Liver (tissue), 8 donors: ENCODE measurements at regions not wholly inside any gene's neighbourhood (a gene's known extent, or its start where the extent isn't known, plus 50 kb on each side); places are given as distances from the start of the nearest gene placed in this dataset.

Experiments used
- DNase-seq: peaks from one replicate; pipeline ENCODE4 v3.0.0-alpha.2; 2017; ENCODE audit warnings: low spot score
- H3K27ac ChIP-seq, 2 donors: one replicate each; pipeline ENCODE4 v1.7.0; 2013; ENCODE audit warnings: inconsistent platforms in 2 of 2, low read length in 2 of 2, control low read depth in 1 of 2, low read depth in 1 of 2, mild to moderate bottlenecking in 1 of 2
- H3K27me3 ChIP-seq, 4 donors: one replicate each; pipeline versions ENCODE4 v1.6.1 to v1.7.0; 2013; ENCODE audit warnings: low read length in 3 of 4, inconsistent platforms in 1 of 4, mild to moderate bottlenecking in 1 of 4, moderate library complexity in 1 of 4; ENCODE audit not compliant: control insufficient read depth in 4 of 4, insufficient read depth in 4 of 4
- H3K36me3 ChIP-seq, 4 donors: one replicate each; pipeline versions ENCODE4 v1.6.1 to v1.7.0; 2013; ENCODE audit warnings: low read length in 3 of 4, mild to moderate bottlenecking in 3 of 4, low read depth in 1 of 4, moderate library complexity in 1 of 4; ENCODE audit not compliant: control insufficient read depth in 4 of 4, insufficient read depth in 3 of 4
- H3K4me1 ChIP-seq, 4 donors: one replicate each; pipeline versions ENCODE4 v1.6.1 to v1.7.0; 2013; ENCODE audit warnings: low read length in 3 of 4, mild to moderate bottlenecking in 3 of 4, moderate library complexity in 1 of 4; ENCODE audit not compliant: control insufficient read depth in 4 of 4, insufficient read depth in 4 of 4
- H3K4me3 ChIP-seq, 3 donors: one replicate each; pipeline versions ENCODE4 v1.6.1 to v1.7.0; 2013; ENCODE audit warnings: low read length in 3 of 3, control low read depth in 1 of 3, low read depth in 1 of 3, mild to moderate bottlenecking in 1 of 3
- H3K9ac ChIP-seq, 2 donors: one replicate each; pipeline ENCODE4 v1.7.0; 2013; ENCODE audit warnings: low read length in 2 of 2, mild to moderate bottlenecking in 2 of 2, moderate library complexity in 2 of 2, control low read depth in 1 of 2, low read depth in 1 of 2
- H3K9me3 ChIP-seq, 4 donors: one replicate each; pipeline versions ENCODE4 v1.6.1 to v1.7.0; 2013; ENCODE audit warnings: low read length in 3 of 4; ENCODE audit not compliant: control insufficient read depth in 4 of 4
- FOXA1 ChIP-seq: IDR thresholded peaks from 2 replicates; pipeline ENCODE4 v1.6.1; 2016; ENCODE audit warnings: antibody characterized with exemption
- GABPA ChIP-seq, 2 donors: IDR thresholded peaks in 1 of 2; conservative IDR thresholded peaks in 1 of 2; 2 replicates each; pipeline ENCODE4 v1.6.1; 2016; ENCODE audit warnings: antibody characterized with exemption in 2 of 2, mild to moderate bottlenecking in 1 of 2, moderate library complexity in 1 of 2
- HNF4G ChIP-seq: IDR thresholded peaks from 2 replicates; pipeline ENCODE4 v1.6.1; 2016; ENCODE audit warnings: antibody characterized with exemption
- JUND ChIP-seq, 2 donors: IDR thresholded peaks; 2 replicates each; pipeline ENCODE4 v1.6.1; 2016; ENCODE audit warnings: antibody characterized with exemption in 2 of 2
- MAX ChIP-seq: IDR thresholded peaks from 2 replicates; pipeline ENCODE4 v1.6.1; 2016; ENCODE audit warnings: antibody characterized with exemption
- NR2F2 ChIP-seq: IDR thresholded peaks from 2 replicates; pipeline ENCODE4 v1.6.1; 2016; ENCODE audit warnings: antibody characterized with exemption
- RAD21 ChIP-seq, 2 donors: IDR thresholded peaks; 2 replicates each; pipeline ENCODE4 v1.6.1; 2016; ENCODE audit warnings: antibody characterized with exemption in 2 of 2, mild to moderate bottlenecking in 2 of 2
- REST ChIP-seq: IDR thresholded peaks from 2 replicates; pipeline ENCODE4 v1.6.1; 2016; ENCODE audit warnings: antibody characterized with exemption, mild to moderate bottlenecking
- RXRA ChIP-seq, 2 donors: IDR thresholded peaks; 2 replicates each; pipeline ENCODE4 v1.6.1; 2017 to 2018; ENCODE audit warnings: antibody characterized with exemption in 2 of 2, mild to moderate bottlenecking in 1 of 2
- SP1 ChIP-seq: IDR thresholded peaks from 2 replicates; pipeline ENCODE4 v1.6.1; 2018; ENCODE audit warnings: antibody characterized with exemption, mild to moderate bottlenecking
- TAF1 ChIP-seq: conservative IDR thresholded peaks from 2 replicates; pipeline ENCODE4 v1.6.1; 2016; ENCODE audit warnings: antibody characterized with exemption, mild to moderate bottlenecking
- YY1 ChIP-seq: IDR thresholded peaks from 2 replicates; pipeline ENCODE4 v1.6.1; 2016; ENCODE audit warnings: antibody characterized with exemption, mild to moderate bottlenecking
- WGBS: extraction: QIAGEN DNeasy Blood & Tissue Kit; methylation state at CpG from one replicate; pipeline ENCODE4 v1.1.7; 2013; 5-methylcytosine and 5-hydroxymethylcytosine counted together
- TF ChIP-seq, protein P1 (sequence below): IDR thresholded peaks from 2 replicates; pipeline ENCODE4 v1.6.1; 2016; ENCODE audit warnings: antibody characterized with exemption
- TF ChIP-seq, protein P2 (sequence below): fragments of 150-350 bp; IDR thresholded peaks from 2 replicates; pipeline ENCODE4 v1.5.1; 2017; ENCODE audit warnings: improper control_type of control experiment, low read depth, low read length; ENCODE audit not compliant: missing input control
- donor health status: healthy.
- donor health status: healthy.
- donor health status: healthy.
- donor health status: healthy.
- donor health status: healthy.

DNA sequence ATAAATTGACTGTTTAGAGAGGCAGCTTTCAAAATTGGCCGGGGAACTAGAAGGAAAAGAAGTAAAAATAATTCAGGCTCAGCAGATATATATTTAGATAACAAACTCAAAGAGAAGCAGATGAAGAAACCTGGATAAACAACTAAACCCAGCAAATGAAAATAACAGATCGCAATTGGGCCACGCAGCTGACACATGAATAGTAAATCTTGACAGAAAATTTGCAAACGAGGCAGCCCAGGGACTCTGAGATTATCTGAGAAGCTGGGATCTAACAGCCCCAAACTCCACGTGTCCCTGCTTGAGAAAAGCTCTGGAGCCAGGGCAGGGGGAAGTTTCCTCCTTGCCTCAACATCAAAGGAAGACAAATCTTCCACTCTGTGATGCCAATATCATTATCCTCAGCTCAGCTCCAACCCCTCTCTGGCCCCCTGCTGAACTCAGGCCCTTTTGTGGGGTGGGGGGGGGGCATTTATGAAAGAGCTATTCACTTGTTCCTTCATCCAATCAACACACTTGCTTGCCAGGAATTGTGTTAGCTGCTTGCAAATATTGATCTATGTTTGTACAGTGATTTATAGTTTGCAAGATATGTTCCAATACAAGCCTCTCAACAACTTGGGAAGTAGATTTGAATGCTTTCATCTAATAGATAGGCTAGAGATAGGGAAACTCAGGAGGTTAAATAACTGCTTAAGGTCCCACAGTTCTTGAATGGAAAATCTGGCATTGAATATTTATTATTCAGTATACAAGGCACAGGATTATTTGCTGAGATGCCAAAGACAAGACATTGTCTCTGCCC lies 72.5 kb upstream of the C11orf87 start (continued):
- TF ChIP-seq, protein P1, sequence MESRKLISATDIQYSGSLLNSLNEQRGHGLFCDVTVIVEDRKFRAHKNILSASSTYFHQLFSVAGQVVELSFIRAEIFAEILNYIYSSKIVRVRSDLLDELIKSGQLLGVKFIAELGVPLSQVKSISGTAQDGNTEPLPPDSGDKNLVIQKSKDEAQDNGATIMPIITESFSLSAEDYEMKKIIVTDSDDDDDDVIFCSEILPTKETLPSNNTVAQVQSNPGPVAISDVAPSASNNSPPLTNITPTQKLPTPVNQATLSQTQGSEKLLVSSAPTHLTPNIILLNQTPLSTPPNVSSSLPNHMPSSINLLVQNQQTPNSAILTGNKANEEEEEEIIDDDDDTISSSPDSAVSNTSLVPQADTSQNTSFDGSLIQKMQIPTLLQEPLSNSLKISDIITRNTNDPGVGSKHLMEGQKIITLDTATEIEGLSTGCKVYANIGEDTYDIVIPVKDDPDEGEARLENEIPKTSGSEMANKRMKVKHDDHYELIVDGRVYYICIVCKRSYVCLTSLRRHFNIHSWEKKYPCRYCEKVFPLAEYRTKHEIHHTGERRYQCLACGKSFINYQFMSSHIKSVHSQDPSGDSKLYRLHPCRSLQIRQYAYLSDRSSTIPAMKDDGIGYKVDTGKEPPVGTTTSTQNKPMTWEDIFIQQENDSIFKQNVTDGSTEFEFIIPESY = no peak
- TF ChIP-seq JUND (IDR thresholded peaks at IDR 0.05) (no peak), HNF4G (no peak), MAX (no peak), TAF1 (no peak), SP1 (no peak), FOXA1 (no peak), RAD21 (IDR thresholded peaks at IDR 0.05) (no peak), NR2F2 (no peak)

- H3K9ac ChIP-seq = no peak overlapping the region
- H3K4me1 ChIP-seq = no peaks in the 10 kb centered on the region
- H3K4me3 ChIP-seq = no peak overlapping the region
- no peak for DNase-seq
- no peaks in the 10 kb centered on the region for H3K36me3 ChIP-seq
- no peaks in the 10 kb centered on the region for H3K27me3 ChIP-seq
- H3K9me3 ChIP-seq = peaks cover 0 to 4% (median 0%) of the 10 kb centered on the region in 4 donors
- TF ChIP-seq REST (no peak), YY1 (no peak), JUND (IDR thresholded peaks at IDR 0.05) (no peak)
- TF ChIP-seq, protein P1 = no peak
- no peak overlapping the region for H3K27ac ChIP-seq
- WGBS = 94% methylated on average over 3 of the region's 3 CpGs
Measured at GRCh38 chr11:109350091-109350490, 71.9 kb upstream of the C11orf87 start.

DNA sequence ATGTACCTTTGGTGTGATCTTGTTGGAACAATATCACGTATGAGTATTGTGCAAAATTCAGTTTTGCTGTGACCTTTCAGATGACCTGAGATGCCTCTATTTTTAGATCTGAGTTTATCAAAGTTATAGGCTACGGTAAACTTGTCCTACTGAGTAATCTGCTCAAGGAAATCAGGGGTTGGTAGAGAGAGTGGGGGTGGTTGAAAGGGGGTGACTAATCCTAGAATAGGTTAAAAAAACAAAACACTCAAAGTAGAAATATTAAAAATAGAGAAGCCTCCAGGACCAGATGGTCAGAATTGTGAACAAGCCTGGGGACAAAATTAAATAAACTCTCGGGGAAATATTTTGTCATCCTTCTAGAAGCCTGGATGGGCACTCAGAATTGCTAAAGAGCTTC lies 59.9 kb upstream of the C11orf87 start:
- Histone ChIP-seq H3K4me1 (no peaks in the 10 kb centered on the region), H3K27me3 (no peaks in the 10 kb centered on the region), H3K9ac (no peak overlapping the region), H3K36me3 (no peaks in the 10 kb centered on the region), H3K9me3 (no peaks in the 10 kb centered on the region), H3K27ac (no peak overlapping the region), H3K4me3 (no peak overlapping the region)
- TF ChIP-seq, protein P2, sequence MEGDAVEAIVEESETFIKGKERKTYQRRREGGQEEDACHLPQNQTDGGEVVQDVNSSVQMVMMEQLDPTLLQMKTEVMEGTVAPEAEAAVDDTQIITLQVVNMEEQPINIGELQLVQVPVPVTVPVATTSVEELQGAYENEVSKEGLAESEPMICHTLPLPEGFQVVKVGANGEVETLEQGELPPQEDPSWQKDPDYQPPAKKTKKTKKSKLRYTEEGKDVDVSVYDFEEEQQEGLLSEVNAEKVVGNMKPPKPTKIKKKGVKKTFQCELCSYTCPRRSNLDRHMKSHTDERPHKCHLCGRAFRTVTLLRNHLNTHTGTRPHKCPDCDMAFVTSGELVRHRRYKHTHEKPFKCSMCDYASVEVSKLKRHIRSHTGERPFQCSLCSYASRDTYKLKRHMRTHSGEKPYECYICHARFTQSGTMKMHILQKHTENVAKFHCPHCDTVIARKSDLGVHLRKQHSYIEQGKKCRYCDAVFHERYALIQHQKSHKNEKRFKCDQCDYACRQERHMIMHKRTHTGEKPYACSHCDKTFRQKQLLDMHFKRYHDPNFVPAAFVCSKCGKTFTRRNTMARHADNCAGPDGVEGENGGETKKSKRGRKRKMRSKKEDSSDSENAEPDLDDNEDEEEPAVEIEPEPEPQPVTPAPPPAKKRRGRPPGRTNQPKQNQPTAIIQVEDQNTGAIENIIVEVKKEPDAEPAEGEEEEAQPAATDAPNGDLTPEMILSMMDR = no peak
- no peak for TF ChIP-seq RXRA (IDR thresholded peaks at IDR 0.05)
- TF ChIP-seq, protein P1 = no peak
- no peak for TF ChIP-seq GABPA (IDR thresholded peaks at IDR 0.05 in 1 of 2, conservative IDR thresholded peaks at IDR 0.05 in 1 of 2)
- no peak for DNase-seq
- WGBS = 48% methylated on average over 3 of the region's 3 CpGs
